ENCODE measurements at regions not wholly inside any gene's neighbourhood (a gene's known extent, or its start where the extent isn't known, plus 50 kb on each side); places are given as distances from the start of the nearest gene placed in this dataset.
"Not testable (repeated sequence)": the region's sequence is repeated elsewhere in the genome, so short reads cannot be mapped to it uniquely, and the experiment has no call there.

GRCh38 chr12:94863321-94864035 lies 140.0 kb downstream of the NDUFA12 start:
- in situ Hi-C loops (cut with HindIII; ENCODE audit: low sequenced_read_pairs) = no loop called here

GRCh38 chr12:94862421-94862820 lies 141.1 kb downstream of the NDUFA12 start:
- in situ Hi-C loops (cut with HindIII; ENCODE audit: low sequenced_read_pairs) = no loop called here

GRCh38 chr12:94856324-94856723 lies 147.2 kb downstream of the NDUFA12 start:
- in situ Hi-C loops (cut with HindIII; ENCODE audit: low sequenced_read_pairs) = loop anchor here (10.0 kb wide), 1 partner anchor 58 kb away; no protein-coding TSS in a partner anchor

GRCh38 chr12:94855853-94856252 lies 147.6 kb downstream of the NDUFA12 start:
- in situ Hi-C loops (cut with HindIII; ENCODE audit: low sequenced_read_pairs) = loop anchor here (10.0 kb wide), 1 partner anchor 59 kb away; no protein-coding TSS in a partner anchor

GRCh38 chr12:94851396-94852028 lies 152.0 kb downstream of the NDUFA12 start:
- in situ Hi-C loops (cut with HindIII; ENCODE audit: low sequenced_read_pairs) = loop anchor here (10.0 kb wide), 1 partner anchor 63 kb away; no protein-coding TSS in a partner anchor

- in situ Hi-C loops (cut with HindIII; ENCODE audit: low sequenced_read_pairs) = no loop called here
These were observed 154.0 kb downstream of the NDUFA12 start for GRCh38 chr12:94849411-94849976.

GRCh38 chr12:94848966-94849365 lies 154.5 kb downstream of the NDUFA12 start:
- in situ Hi-C loops (cut with HindIII; ENCODE audit: low sequenced_read_pairs) = no loop called here

GRCh38 chr12:94845110-94845509 lies 158.4 kb downstream of the NDUFA12 start:
- in situ Hi-C loops (cut with HindIII; ENCODE audit: low sequenced_read_pairs) = no loop called here

- in situ Hi-C loops (cut with HindIII; ENCODE audit: low sequenced_read_pairs) = no loop called here
These were observed 159.0 kb downstream of the NDUFA12 start for GRCh38 chr12:94844452-94844851.

- in situ Hi-C loops (cut with HindIII; ENCODE audit: low sequenced_read_pairs) = no loop called here
These were observed 161.4 kb downstream of the NDUFA12 start for GRCh38 chr12:94841904-94842610.

- in situ Hi-C loops (cut with HindIII; ENCODE audit: low sequenced_read_pairs) = no loop called here
These were observed 162.3 kb downstream of the NDUFA12 start for GRCh38 chr12:94841177-94841576.

GRCh38 chr12:94839347-94839746 lies 164.2 kb downstream of the NDUFA12 start:
- in situ Hi-C loops (cut with HindIII; ENCODE audit: low sequenced_read_pairs) = no loop called here

- in situ Hi-C loops (cut with HindIII; ENCODE audit: low sequenced_read_pairs) = not testable (repeated sequence)
These were observed 166.4 kb downstream of the NDUFA12 start for GRCh38 chr12:94836952-94837670.

GRCh38 chr12:94834036-94834625 lies 169.4 kb downstream of the NDUFA12 start:
- in situ Hi-C loops (cut with HindIII; ENCODE audit: low sequenced_read_pairs) = no loop called here

- in situ Hi-C loops (cut with HindIII; ENCODE audit: low sequenced_read_pairs) = no loop called here
These were observed 170.5 kb downstream of the NDUFA12 start for GRCh38 chr12:94832780-94833681.

- in situ Hi-C loops (cut with HindIII; ENCODE audit: low sequenced_read_pairs) = no loop called here
These were observed 171.4 kb downstream of the NDUFA12 start for GRCh38 chr12:94832105-94832504.

- in situ Hi-C loops (cut with HindIII; ENCODE audit: low sequenced_read_pairs) = no loop called here
These were observed 172.3 kb downstream of the NDUFA12 start for GRCh38 chr12:94831081-94831751.

- in situ Hi-C loops (cut with HindIII; ENCODE audit: low sequenced_read_pairs) = no loop called here
These were observed 173.9 kb downstream of the NDUFA12 start for GRCh38 chr12:94829552-94829951.

GRCh38 chr12:94819011-94819410 lies 168.7 kb upstream of the TMCC3 start:
- in situ Hi-C loops (cut with HindIII; ENCODE audit: low sequenced_read_pairs) = no loop called here
